Tibial nerve (tissue), 4 donors: ENCODE measurements at regions not wholly inside any gene's neighbourhood (a gene's known extent, or its start where the extent isn't known, plus 50 kb on each side); places are given as distances from the start of the nearest gene placed in this dataset.
"Not testable (repeated sequence)": the region's sequence is repeated elsewhere in the genome, so short reads cannot be mapped to it uniquely, and the experiment has no call there.

Experiments used
- DNase-seq, 2 donors: peaks; one replicate each; pipeline ENCODE4 v3.0.0-alpha.2; 2019; ENCODE audit warnings: low spot score in 2 of 2
- H3K27ac ChIP-seq, 4 donors: fragments of 200-600 bp; sonication (generic) in 3 of 4; one replicate each; pipeline ENCODE4 v1.5.1; 2017 to 2019; ENCODE audit warnings: mild to moderate bottlenecking in 1 of 4
- H3K27me3 ChIP-seq, 2 donors: fragments of 200-600 bp; sonication (generic) in 1 of 2; one replicate each; pipeline versions ENCODE4 v1.5.1 to v1.6.0; 2017 to 2019
- H3K36me3 ChIP-seq, 3 donors: fragments of 200-600 bp; sonication (generic); one replicate each; pipeline ENCODE4 v1.5.1; 2018 to 2019
- H3K4me1 ChIP-seq, 4 donors: fragments of 200-600 bp; sonication (generic) in 3 of 4; one replicate each; pipeline ENCODE4 v1.5.1; 2017 to 2019
- H3K4me3 ChIP-seq, 4 donors: fragments of 200-600 bp; sonication (generic) in 3 of 4; one replicate each; pipeline ENCODE4 v1.5.1; 2017 to 2019; ENCODE audit warnings: mild to moderate bottlenecking in 1 of 4, moderate library complexity in 1 of 4
- H3K9me3 ChIP-seq, 4 donors: fragments of 200-600 bp; sonication (generic) in 3 of 4; one replicate each; pipeline ENCODE4 v1.5.1; 2017 to 2019
- CTCF ChIP-seq, 5 experiments: fragments of 200-600 bp in 3 of 5; fragments of 450-650 bp in 2 of 5; sonication (generic) in 3 of 5; IDR thresholded peaks; one replicate each; pipeline ENCODE4 v1.5.1; 2016 to 2019; ENCODE audit warnings: antibody characterized with exemption in 5 of 5, mild to moderate bottlenecking in 3 of 5, moderate library complexity in 2 of 5
- EP300 ChIP-seq, 2 donors: sonication (generic); formaldehyde crosslinking; IDR thresholded peaks; one replicate each; pipeline ENCODE4 v1.6.1; 2017; ENCODE audit warnings: antibody characterized with exemption in 2 of 2, mild to moderate bottlenecking in 1 of 2
- POLR2A ChIP-seq, 2 donors: fragments of 450-650 bp; IDR thresholded peaks; one replicate each; pipeline ENCODE4 v1.6.1; 2017; ENCODE audit warnings: antibody characterized with exemption in 2 of 2, mild to moderate bottlenecking in 2 of 2, moderate library complexity in 2 of 2
- WGBS, 2 donors: methylation state at CpG; one replicate each; pipeline ENCODE4 v1.1.5; 2018; 5-methylcytosine and 5-hydroxymethylcytosine counted together

- no peak for TF ChIP-seq POLR2A (IDR thresholded peaks at IDR 0.05)
- TF ChIP-seq CTCF (IDR thresholded peaks at IDR 0.05): no peak
- TF ChIP-seq EP300 (IDR thresholded peaks at IDR 0.05): no peak
- H3K4me1 ChIP-seq: no peaks in the 10 kb centered on the region
- no peak for DNase-seq
- no peaks in the 10 kb centered on the region for H3K36me3 ChIP-seq
- H3K27ac ChIP-seq: no peak overlapping the region
- peaks cover 0 to 9% (median 0%) of the 10 kb centered on the region in 4 donors for H3K9me3 ChIP-seq
- no peak overlapping the region for H3K4me3 ChIP-seq
- H3K27me3 ChIP-seq: no peaks in the 10 kb centered on the region
Measured at GRCh38 chr5:71924325-71924724, 182.9 kb upstream of the MAP1B start.

GRCh38 chr5:71924980-71925379 is 182.3 kb upstream of the MAP1B start:
- WGBS, 2 donors: 45 to 53% methylated on average over 3 of the region's 3 CpGs
- TF ChIP-seq CTCF (IDR thresholded peaks at IDR 0.05) (no peak), POLR2A (IDR thresholded peaks at IDR 0.05) (no peak), EP300 (IDR thresholded peaks at IDR 0.05) (no peak)
- Histone ChIP-seq H3K36me3 (no peaks in the 10 kb centered on the region), H3K27me3 (no peaks in the 10 kb centered on the region), H3K4me3 (no peak overlapping the region), H3K9me3 (peaks cover 0 to 9% (median 0%) of the 10 kb centered on the region in 4 donors), H3K4me1 (no peaks in the 10 kb centered on the region), H3K27ac (peak overlapping the region in 1 of 4 donors; percentile 5)
- DNase-seq: no peak

- DNase-seq: no peak
- Histone ChIP-seq H3K36me3 (no peaks in the 10 kb centered on the region), H3K27me3 (no peaks in the 10 kb centered on the region), H3K9me3 (peaks cover 0 to 9% (median 0%) of the 10 kb centered on the region in 4 donors), H3K4me1 (no peaks in the 10 kb centered on the region), H3K27ac (peak overlapping the region in 1 of 4 donors; percentile 16), H3K4me3 (no peak overlapping the region)
- 48 to 49% methylated on average over 4 of the region's 4 CpGs for WGBS, 2 donors
- TF ChIP-seq EP300 (IDR thresholded peaks at IDR 0.05) (no peak), POLR2A (IDR thresholded peaks at IDR 0.05) (no peak), CTCF (IDR thresholded peaks at IDR 0.05) (no peak)
Measured at GRCh38 chr5:71925608-71926091, 181.6 kb upstream of the MAP1B start.

- DNase-seq: no peak
- Histone ChIP-seq H3K27ac (no peak overlapping the region), H3K4me1 (peaks cover 0 to 16% (median 10%) of the 10 kb centered on the region in 4 donors), H3K36me3 (no peaks in the 10 kb centered on the region), H3K4me3 (no peak overlapping the region), H3K9me3 (peaks cover 0 to 9% (median 0%) of the 10 kb centered on the region in 4 donors), H3K27me3 (no peaks in the 10 kb centered on the region)
- TF ChIP-seq CTCF (IDR thresholded peaks at IDR 0.05): no peak
- no peak for TF ChIP-seq POLR2A (IDR thresholded peaks at IDR 0.05)
- no peak for TF ChIP-seq EP300 (IDR thresholded peaks at IDR 0.05)
- 74 to 83% methylated on average over 3 of the region's 3 CpGs for WGBS, 2 donors
Measured at GRCh38 chr5:71929003-71929402, 178.3 kb upstream of the MAP1B start.

- H3K27me3 ChIP-seq, DNase-seq, H3K4me3 ChIP-seq, H3K27ac ChIP-seq, H3K36me3 ChIP-seq, H3K9me3 ChIP-seq: not testable (repeated sequence)
- H3K4me1 ChIP-seq: peaks cover 0 to 16% (median 10%) of the 10 kb centered on the region in 4 donors
Measured at GRCh38 chr5:71930554-71930953, 176.7 kb upstream of the MAP1B start.

- Histone ChIP-seq H3K27me3 (no peaks in the 10 kb centered on the region), H3K4me3 (no peak overlapping the region), H3K36me3 (no peaks in the 10 kb centered on the region), H3K27ac (peak overlapping the region in 3 of 4 donors; percentile 63 to 74 (median 72)), H3K4me1 (peaks cover 0 to 16% (median 10%) of the 10 kb centered on the region in 4 donors), H3K9me3 (peaks cover 0 to 6% (median 0%) of the 10 kb centered on the region in 4 donors)
- WGBS, 2 donors: 42 to 43% methylated on average over 1 of the region's 1 CpG
- no peak for TF ChIP-seq EP300 (IDR thresholded peaks at IDR 0.05)
- TF ChIP-seq CTCF (IDR thresholded peaks at IDR 0.05): no peak
- TF ChIP-seq POLR2A (IDR thresholded peaks at IDR 0.05): no peak
- no peak for DNase-seq
Measured at GRCh38 chr5:71932131-71932654, 175.1 kb upstream of the MAP1B start.
